Endometrial microvascular endothelial cells (primary cell): ENCODE measurements at regions not wholly inside any gene's neighbourhood (a gene's known extent, or its start where the extent isn't known, plus 50 kb on each side); places are given as distances from the start of the nearest gene placed in this dataset.

Source experiments
- in situ Hi-C: cut with HindIII; loops from 2 replicates; pipeline ENCODE4 v1.10.0; 2017; ENCODE audit warnings: low sequenced_read_pairs, low pct_unique_long_range_greater_than_20kb; ENCODE audit errors: inconsistent ontology term

DNA sequence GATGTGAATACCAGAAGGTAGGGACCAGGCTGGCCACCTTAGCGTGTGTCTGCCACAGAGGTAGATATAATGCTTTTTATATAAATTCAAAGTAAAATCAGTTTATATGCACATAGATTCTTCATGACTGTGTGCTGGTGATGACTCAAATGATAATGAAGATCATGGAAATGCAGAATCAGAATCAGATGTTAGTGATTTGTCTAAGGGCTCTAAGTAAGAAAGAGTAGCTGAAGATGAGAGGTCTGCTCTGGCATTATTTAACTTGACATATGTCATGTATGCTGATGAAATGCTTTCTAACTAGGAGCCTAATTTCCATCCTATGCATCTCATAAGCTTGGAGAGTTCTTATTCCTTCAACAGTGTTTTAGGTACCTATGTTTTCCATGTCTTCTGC lies 50.3 kb upstream of the DPH6 start:
- in situ Hi-C loops = no loop called here

DNA sequence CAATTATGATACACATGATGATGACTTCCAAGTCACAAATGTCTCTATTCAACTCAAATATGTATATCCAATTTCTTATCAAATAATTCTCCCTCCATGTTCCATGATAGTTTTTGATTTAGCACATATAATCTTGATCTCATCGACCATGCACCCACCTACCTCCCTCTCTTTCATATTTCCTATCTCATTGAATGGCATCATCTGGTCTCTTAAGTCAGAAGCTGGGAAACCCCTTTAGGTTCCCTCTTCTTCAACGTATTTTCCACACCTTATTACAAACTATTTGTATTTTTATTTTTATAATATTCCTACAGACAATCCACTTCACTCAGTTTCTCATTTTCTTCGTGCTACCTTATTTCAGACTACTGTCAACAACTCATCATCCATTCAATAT lies 56.9 kb upstream of the DPH6 start:
- in situ Hi-C loops = no loop called here

DNA sequence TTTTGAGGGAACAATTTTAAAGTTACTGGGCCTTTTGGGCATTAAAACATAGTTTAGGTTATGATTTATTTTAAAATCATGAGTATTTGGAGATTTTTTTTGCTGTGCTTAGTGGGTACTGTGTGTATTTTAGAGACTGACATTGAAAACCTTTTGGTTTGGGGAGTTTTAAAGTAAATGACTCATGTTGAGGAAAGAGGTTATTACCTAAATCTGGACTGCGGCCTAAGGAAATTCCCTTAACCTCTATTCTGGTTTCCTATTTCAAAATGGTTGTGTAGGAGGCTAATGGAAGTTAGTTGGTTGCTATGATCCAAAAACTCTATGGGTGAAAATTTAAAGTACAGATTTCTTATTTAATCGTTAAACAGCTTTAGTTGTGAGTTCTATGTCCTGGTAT lies 57.3 kb upstream of the DPH6 start:
- in situ Hi-C loops = no loop called here

DNA sequence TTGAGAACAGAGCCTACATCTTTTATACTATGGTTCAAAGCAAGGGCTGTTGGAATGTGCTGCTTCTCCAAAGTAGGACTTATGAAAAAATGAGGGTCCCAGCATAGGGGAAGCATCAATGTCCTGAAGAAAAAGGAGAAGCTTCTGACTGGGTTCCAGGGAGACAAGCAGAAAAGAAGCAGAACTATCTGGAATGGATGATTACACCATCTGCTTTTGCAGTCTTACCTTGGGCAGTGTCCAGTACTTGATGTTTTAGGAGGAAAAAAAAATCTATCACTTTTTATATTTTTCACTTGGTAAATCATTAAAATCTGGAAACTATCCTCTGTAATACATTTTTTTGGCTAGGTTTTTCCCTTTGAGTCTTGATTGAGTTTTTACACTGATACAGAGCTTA lies 57.9 kb upstream of the DPH6 start:
- in situ Hi-C loops = no loop called here

DNA sequence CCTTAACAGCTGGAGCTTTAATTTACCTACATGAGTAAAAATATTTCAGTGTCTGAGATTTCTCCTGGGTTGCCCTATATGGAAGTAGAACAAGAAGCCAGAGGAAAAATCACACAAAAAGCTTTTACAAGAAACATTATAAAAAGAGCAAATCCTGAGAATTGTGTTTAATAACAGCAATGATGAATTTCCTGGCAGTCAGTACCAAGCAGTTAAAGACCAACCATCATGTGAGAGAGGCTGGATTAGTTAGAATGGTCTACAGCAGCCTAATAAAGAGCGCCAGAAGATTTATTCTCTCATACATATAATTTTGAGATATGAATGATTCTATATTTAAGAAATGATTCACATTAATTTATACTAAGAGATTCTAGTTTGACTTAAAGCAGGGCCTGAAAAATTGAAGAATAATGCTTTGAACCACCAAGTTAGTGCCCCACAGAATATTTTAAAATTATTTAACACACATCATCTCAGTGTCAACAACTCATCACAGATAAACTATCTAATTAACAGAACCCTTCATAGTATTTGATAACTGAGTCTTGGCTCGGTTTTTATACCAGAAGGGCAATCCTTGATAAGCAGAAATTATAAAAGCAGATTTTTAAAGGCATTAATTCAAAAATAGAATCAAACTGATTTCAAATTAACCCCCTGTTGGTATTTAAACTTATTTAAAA lies 59.9 kb upstream of the DPH6 start:
- in situ Hi-C loops = no loop called here

DNA sequence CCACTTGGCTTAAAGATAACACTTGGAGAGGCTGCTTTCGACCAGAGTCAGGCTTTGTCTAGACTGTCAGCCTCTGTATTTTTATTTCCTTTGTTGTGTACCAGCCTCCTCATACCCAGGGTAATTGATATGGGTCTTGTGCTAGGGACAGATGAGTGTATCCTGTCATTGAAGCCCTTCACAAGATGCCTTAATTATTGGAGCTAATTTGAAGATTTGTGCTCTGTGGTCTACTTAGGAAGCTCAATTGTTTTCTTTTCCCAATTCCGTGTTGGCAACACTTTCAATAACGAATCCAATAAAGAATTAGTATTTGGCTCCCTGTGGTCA lies 60.5 kb upstream of the DPH6 start:
- in situ Hi-C loops = no loop called here

DNA sequence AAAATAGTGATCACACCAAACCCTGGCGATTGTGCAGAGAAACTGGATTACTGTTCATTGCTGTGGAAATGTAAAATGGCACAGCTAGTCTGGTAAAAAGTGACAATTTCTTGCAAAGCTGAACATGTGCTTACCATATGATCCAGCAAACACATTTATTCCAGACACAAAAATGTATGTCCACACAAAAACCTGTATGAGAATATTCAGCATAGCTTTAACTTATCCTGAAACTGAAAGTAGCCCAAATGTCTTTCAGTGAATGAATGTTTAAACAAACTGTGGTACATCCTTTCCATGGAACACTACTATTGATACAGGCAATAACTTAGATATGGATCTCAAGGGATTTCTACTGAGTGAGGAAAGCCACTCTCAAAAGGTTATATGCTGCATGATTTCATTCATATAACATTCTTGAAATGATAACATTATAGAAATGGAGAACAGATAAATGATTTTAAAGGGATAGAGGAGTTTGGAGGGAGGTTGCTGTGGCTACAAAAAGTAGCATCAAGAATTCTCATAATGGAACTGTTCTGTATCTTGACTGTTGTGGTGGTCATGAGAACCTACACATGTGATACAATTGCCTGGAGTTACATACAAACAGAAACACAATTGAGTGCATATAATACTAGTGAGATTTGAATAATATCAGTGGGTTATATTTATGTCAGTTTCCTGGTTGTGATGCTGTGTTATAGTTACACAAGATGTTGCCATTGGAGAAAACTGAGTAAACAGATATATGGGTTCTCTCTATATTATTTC lies 70.7 kb upstream of the DPH6 start:
- in situ Hi-C loops = no loop called here

DNA sequence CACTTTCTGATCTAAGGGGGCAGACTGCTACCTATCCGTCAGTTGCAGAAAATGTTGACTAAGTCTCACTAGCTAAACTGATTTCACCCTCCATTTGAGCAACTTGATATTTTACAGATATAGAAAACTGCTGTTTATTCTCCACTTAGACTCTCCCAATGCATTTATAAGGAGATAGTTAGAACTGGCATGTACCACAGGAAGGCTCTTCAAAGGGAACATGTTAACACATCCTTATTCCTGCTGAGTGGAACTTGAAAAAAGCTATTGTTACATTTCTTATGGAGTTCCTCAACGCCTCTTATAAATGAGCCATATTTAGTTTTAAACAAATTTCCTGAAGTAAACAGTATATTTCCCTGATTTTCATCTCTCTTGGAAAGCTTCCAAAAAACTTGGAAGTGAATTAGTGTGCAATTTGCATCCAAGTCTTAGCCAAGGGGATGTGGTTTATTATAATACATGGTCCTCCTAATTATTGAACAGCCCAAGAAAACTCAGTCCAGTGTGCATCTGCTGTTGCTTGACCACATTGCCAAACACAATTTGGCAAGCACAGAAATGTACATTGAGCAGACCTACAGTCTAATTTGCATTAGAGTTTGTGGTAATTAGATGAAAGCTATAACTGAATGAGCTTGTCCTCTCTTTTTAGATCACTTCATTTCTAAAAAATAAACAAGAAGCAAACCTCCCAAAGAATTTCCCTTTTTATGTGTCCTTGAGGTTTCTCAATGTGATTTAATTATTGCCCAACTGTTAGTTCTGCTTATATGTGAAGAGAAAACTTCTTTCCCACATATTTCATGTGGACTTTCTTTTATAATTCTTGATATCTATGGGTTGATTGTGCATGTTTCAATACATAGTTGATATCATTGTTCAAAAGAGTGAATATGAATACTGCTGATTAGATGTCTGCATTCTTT lies 72.6 kb upstream of the DPH6 start:
- in situ Hi-C loops = no loop called here

DNA sequence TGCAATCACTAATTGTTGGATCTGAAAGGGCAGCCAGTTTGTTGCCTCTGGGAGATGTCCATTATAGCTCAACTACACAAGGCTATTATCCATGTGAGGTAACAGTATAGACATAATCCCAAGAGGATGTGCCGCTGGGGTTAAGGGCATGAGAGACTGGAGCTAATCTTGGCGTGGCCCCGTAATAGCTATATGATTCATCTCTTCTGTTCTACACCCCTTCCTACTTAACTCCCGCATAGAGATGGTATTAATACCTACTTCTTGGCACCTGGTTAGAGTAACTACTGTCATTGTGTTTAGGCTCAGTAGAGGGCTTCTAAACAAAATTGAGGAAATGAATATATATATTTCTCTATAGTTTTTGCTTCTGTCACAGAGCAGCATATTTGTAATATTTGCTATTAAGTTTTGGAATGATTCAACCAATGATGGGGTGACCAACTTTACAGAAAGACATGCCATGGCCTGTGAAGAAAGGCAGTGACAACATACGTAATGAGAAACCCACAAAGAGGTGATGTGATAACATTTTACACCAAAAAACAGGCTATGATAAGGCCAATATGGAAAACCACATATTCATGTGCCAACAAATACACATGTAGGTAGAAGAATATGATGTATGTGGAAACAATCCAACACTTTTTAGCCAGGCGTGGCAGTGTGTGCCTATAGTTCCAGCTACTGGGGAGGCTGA lies 76.8 kb upstream of the DPH6 start:
- in situ Hi-C loops = no loop called here

DNA sequence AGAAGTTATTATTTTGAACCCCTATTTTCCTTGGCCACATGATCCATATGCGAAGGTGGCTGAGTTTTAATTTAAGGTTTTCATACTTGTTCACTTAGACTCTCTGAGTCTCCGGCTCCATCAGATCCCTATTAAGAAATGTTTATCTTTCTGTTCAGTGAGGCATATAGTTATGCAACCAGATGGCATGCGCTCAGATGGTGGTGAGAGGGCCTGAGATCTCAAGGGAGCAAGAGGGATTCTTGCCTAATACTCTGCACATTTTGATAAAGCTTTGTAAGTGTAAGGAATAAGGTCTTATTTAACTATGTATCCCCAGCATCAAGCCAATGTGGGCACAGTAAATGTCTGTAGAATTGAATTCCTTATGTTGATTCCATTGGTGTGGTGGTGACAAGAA lies 78.9 kb upstream of the DPH6 start:
- in situ Hi-C loops = no loop called here

DNA sequence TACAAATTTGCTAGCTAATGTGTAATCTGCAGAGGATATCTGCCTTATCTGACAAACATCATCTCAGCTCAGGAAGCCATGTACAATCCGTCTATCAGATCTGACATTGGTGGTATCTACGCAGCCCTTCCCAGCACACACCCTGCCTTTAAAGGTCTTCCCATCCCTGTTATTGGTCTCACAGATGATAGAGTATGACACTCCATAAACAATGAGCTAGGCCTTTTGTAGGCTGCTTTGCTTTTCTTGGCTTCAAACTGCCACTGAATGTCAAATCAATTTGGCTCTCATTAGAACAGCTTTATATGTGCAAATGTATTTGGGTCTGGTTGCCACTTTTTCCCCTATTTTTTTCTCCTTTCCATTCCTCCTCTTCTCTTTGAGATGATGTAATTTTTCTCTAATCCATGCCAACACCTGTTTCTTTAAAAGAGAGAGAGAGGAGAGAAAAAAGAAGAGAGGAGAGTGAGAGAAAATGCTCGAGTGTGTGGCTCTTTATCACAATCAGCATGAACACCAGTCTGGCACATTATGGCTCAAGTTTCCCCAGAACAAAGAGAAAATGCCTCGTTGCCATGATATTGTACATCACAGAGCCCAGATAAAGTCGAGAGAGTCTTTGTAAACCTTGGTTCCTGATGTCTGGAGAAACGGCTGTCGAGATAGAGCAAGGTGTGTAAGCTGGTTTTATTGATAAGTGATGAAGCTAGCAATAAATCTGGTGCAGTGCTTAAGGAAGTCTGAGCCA lies 80.8 kb upstream of the DPH6 start:
- in situ Hi-C loops = no loop called here

DNA sequence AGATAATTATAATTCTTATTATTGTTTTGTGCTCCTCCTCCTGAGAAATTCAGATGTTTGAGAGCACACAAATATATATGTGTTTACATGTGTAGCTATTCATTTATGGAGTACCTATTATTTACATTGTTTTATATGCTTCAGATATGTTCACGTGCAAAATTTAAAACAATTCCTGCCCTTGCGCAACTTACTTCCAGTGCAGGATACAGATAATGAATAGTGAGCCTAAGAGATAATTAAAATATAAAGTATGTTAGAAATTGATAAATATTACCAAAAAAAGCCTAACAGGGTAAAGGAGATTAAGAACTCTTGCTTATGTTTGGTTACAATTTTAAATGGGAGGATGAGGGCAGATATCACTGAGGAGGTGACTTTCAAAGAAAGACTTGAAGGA lies 81.7 kb upstream of the DPH6 start:
- in situ Hi-C loops = no loop called here

DNA sequence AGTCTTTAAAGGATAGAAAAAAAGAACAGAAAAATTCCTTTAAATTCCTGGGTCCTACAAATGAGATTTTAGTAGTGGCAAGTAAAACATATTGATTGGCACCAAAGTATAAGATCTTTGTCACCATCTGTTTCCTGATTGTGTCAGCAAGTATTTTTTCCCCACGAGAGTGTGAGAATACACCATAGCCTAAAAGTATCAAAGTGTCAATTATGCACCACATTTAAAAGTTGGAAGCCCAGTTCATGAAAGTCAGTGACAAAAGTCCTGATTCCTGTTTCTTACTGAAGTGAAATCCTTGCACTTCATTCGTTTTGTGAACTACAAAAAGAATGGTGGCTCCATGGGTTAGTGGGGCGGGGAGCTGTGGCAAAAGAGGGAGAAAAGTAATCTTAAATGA lies 83.8 kb upstream of the DPH6 start:
- in situ Hi-C loops = no loop called here

DNA sequence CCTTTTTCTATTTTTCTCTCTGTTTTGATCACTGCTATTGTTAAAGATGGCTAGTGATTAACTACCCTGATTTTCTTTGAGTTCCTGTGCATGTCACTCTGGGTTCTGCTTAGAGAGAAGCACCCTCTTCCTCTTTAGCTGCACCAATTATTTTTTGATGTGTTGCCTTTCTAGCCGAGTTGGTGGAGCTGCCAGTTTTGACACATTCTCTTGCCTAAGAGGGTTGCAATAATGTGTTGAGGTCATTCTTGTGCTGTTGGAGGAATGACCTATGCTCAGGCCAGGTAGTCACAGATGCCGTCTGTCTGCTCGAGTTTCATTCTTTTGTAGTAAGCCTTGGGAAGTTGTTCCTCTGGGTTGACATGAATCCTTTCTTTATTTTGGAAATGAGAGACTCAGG lies 84.6 kb upstream of the DPH6 start:
- in situ Hi-C loops = no loop called here

DNA sequence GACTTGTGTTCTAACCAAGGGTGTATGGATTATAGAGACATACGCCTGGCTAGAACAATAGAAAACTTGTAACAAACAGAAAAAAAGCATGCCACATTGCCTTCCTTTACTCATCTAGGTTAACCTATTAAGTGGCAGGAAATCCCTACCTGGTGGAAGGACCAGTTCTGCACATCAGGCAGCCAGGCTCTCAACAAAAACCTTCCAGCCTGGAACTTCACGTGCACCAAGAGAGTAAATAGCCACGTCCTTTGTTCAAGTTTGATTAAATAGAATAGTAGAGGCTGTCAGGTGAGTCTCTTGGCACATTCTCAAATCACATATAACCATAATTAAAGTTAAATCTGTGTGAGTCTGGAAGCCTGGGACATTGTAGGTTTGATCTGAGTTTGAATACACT lies 85.0 kb upstream of the DPH6 start:
- in situ Hi-C loops = no loop called here

DNA sequence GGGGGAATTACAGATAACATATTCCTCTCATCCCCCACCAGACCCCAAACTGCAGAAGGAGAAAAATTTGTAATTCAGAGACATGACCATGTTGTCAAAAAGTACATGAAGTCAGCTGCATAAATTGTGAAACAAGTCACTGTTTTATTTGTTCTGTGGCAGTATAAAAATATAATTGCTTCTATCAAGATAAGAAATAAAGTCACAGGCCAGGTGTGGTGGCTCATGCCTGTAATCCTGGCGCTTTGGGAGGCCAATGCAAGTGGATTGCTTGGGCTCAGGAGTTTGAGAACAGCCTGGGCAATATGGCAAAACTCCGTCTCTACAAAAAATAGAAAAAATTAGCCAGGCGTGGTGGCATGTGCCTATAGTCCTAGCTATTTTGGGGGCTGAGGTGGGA lies 87.7 kb upstream of the DPH6 start:
- in situ Hi-C loops = no loop called here

DNA sequence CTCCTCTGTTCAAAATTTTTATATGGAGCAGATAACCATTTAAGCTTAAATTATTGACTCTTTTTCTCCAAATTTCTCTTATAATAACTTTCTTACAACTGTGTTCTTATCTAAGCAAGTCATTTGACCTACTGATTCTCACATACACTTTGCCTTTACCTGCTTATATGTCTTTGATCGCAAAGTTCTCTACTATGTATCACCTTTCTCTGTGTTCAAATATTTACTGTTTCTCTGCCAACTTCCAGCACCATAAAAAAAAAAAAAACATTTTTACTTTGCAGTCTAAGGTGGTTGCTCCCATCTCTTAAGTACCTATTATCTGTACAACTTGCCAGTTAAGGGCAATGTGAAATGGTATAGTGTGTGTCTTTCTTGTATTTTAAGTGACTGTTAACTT lies 100.8 kb upstream of the DPH6 start:
- in situ Hi-C loops = no loop called here

DNA sequence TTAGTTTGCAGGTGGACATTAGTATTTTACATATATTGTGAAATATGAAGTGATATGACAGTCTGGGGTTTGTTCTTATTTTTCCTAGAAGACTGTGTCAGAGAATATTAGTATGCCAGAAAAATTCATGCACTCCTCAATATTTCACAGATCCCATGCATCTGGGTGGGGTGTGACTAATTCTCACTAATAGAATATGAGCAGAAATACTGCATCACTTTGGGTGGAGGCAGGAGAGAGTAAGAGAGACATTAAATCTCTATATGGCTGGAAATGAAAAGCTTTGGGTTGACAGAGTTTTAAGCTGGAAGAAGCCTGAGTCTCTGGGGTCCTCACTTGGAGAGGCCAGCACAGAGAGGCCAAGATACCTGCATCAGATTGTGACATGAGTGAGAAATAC lies 101.3 kb upstream of the DPH6 start:
- in situ Hi-C loops = no loop called here

DNA sequence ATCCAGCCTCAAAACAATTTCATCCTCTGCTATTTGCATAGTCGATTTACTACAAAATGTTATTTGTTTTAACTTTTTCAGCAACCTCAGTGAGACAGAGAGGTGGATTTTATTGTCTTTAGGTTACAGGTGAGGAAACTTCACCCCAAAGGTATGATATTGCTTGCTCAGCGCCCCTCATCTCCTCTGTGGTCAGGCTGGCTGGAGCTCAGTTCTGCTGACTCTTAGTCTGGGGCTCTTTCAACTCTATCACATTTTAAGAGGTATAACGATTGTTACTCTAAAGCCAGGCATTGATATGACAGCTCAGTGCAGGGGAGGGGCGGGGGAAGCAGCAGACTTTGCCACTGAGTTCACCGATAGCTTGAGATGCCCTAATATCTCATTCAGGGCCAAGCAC lies 103.0 kb upstream of the DPH6 start:
- in situ Hi-C loops = no loop called here
